ENCODE measurements at regions not wholly inside any gene's neighbourhood (a gene's known extent, or its start where the extent isn't known, plus 50 kb on each side); places are given as distances from the start of the nearest gene placed in this dataset.

DNA sequence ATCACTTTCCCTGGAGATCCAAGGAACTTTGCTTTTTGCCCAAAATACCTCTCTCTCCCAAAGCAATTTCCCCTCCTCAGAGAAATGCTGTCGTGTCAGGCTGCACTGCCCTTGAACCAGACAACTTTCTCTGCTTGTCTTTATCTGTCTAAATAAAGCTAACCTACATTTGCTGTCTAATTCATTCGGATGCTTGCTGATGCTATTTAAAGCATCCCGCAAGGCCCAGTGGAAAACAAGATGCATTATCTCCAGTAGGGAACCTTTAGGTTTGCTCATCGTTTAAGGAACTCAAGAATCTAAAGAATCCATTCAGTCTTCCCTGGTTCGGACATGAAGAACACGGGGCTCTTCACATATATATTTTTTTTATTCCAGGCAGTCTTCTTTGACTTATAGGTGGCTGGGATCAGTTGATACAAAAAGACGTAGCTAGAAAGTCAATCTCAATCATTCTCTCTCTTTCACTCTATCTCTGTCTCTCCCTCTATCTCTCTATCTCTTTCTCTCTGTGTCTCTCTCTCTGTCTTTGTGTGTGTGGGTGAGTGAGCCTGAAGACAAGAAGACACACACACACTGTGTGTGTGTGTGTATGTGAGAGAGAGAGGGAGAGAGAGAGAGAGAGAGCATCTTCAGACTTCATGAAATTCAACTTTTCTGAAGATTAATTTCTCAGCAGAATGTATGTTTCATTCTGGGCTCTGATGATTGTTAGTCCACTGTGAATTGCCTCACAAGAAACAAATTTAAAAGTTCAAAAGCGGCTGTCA lies 92.8 kb upstream of the MKLN1 start:
- Histone ChIP-seq H3K27me3 (ENCODE audit: control insufficient read depth, insufficient read depth, low read length) (no peaks in the 10 kb centered on the region), H3K27ac (ENCODE audit: low read depth, low read length) (no peak overlapping the region), H3K4me3 (ENCODE audit: low read length) (no peak overlapping the region), H3K4me1 (ENCODE audit: control insufficient read depth, insufficient read depth, low read length) (no peaks in the 10 kb centered on the region), H3K36me3 (ENCODE audit: control insufficient read depth, insufficient read depth, low read length) (no peaks in the 10 kb centered on the region), H3K9ac (ENCODE audit: low read length) (no peak overlapping the region)

GRCh38 chr7:131235489-131236317 lies 92.0 kb upstream of the MKLN1 start:
- Histone ChIP-seq H3K4me3 (ENCODE audit: low read length) (no peak overlapping the region), H3K36me3 (ENCODE audit: control insufficient read depth, insufficient read depth, low read length) (no peaks in the 10 kb centered on the region), H3K27me3 (ENCODE audit: control insufficient read depth, insufficient read depth, low read length) (no peaks in the 10 kb centered on the region), H3K9ac (ENCODE audit: low read length) (no peak overlapping the region), H3K27ac (ENCODE audit: low read depth, low read length) (no peak overlapping the region), H3K4me1 (ENCODE audit: control insufficient read depth, insufficient read depth, low read length) (no peaks in the 10 kb centered on the region)

GRCh38 chr7:131236318-131236672 lies 91.4 kb upstream of the MKLN1 start:
- Histone ChIP-seq H3K27me3 (ENCODE audit: control insufficient read depth, insufficient read depth, low read length) (no peaks in the 10 kb centered on the region), H3K4me3 (ENCODE audit: low read length) (no peak overlapping the region), H3K36me3 (ENCODE audit: control insufficient read depth, insufficient read depth, low read length) (no peaks in the 10 kb centered on the region), H3K9ac (ENCODE audit: low read length) (no peak overlapping the region), H3K27ac (ENCODE audit: low read depth, low read length) (no peak overlapping the region), H3K4me1 (ENCODE audit: control insufficient read depth, insufficient read depth, low read length) (no peaks in the 10 kb centered on the region)

GRCh38 chr7:131238347-131238931 lies 89.2 kb upstream of the MKLN1 start:
- H3K9ac ChIP-seq (ENCODE audit: low read length) = no peak overlapping the region
- H3K4me3 ChIP-seq (ENCODE audit: low read length) = no peak overlapping the region
- no peak overlapping the region for H3K27ac ChIP-seq (ENCODE audit: low read depth, low read length)
- no peaks in the 10 kb centered on the region for H3K36me3 ChIP-seq (ENCODE audit: control insufficient read depth, insufficient read depth, low read length)
- H3K4me1 ChIP-seq (ENCODE audit: control insufficient read depth, insufficient read depth, low read length) = no peaks in the 10 kb centered on the region
- no peaks in the 10 kb centered on the region for H3K27me3 ChIP-seq (ENCODE audit: control insufficient read depth, insufficient read depth, low read length)

DNA sequence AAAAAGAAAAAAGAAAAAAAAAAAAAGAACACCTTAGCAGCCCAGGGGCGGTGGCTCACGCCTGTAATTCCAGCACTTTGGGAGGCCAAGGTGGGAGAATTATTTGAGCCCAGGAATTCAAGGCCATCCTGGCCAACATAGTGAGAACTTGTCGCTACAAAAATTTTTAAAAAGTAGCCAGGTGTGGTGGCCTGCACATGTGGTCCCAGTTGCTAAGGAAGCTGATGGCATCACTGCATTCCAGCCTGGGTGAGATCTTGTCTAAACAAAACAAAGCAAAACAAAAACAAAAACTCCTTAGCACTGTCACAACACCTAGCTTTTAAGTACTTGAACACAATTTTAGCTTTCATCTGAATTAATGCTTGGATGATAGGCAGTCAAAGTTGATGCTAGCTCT lies 86.3 kb upstream of the MKLN1 start:
- Histone ChIP-seq H3K4me3 (ENCODE audit: low read length) (no peak overlapping the region), H3K27me3 (ENCODE audit: control insufficient read depth, insufficient read depth, low read length) (no peaks in the 10 kb centered on the region), H3K9ac (ENCODE audit: low read length) (no peak overlapping the region), H3K36me3 (ENCODE audit: control insufficient read depth, insufficient read depth, low read length) (no peaks in the 10 kb centered on the region), H3K4me1 (ENCODE audit: control insufficient read depth, insufficient read depth, low read length) (no peaks in the 10 kb centered on the region), H3K27ac (ENCODE audit: low read depth, low read length) (no peak overlapping the region)

DNA sequence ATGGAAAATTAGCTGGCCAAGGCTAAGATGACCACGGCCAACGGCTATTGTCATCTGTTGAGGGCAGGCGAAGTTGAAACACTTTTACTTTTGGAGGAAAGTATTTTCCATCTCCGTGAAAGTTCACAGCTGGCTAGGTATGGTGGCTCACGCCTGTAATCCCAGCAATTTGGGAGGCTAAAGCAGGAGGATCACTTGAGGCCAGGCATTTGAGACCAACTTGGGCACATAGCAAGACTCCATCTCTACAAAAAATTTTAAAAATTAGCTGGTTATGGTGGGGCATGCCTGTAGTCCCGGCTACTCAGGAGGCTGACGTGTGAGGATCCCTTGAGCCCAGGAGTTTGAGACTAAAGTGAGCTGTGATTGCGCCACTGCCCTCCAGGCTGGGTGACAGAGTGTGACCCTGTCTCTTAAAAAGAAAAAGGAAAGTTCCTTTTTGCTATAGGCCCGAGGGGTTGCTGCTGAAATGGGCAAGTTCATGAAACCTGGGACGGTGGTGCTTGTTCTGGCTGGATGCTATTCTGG lies 85.5 kb upstream of the MKLN1 start:
- no peaks in the 10 kb centered on the region for H3K36me3 ChIP-seq (ENCODE audit: control insufficient read depth, insufficient read depth, low read length)

GRCh38 chr7:131244259-131244852 lies 83.3 kb upstream of the MKLN1 start:
- no peaks in the 10 kb centered on the region for H3K4me1 ChIP-seq (ENCODE audit: control insufficient read depth, insufficient read depth, low read length)
- H3K36me3 ChIP-seq (ENCODE audit: control insufficient read depth, insufficient read depth, low read length) = no peaks in the 10 kb centered on the region
- no peaks in the 10 kb centered on the region for H3K27me3 ChIP-seq (ENCODE audit: control insufficient read depth, insufficient read depth, low read length)
- H3K9ac ChIP-seq (ENCODE audit: low read length) = no peak overlapping the region
- H3K27ac ChIP-seq (ENCODE audit: low read depth, low read length) = no peak overlapping the region
- no peak overlapping the region for H3K4me3 ChIP-seq (ENCODE audit: low read length)

More for the DNA sequence above, 85.5 kb upstream of the MKLN1 start:
- Histone ChIP-seq H3K9ac (ENCODE audit: low read length) (no peak overlapping the region), H3K4me1 (ENCODE audit: control insufficient read depth, insufficient read depth, low read length) (no peaks in the 10 kb centered on the region), H3K27me3 (ENCODE audit: control insufficient read depth, insufficient read depth, low read length) (no peaks in the 10 kb centered on the region), H3K4me3 (ENCODE audit: low read length) (no peak overlapping the region), H3K27ac (ENCODE audit: low read depth, low read length) (no peak overlapping the region)

- H3K27me3 ChIP-seq (ENCODE audit: control insufficient read depth, insufficient read depth, low read length) = no peaks in the 10 kb centered on the region
- H3K36me3 ChIP-seq (ENCODE audit: control insufficient read depth, insufficient read depth, low read length) = no peaks in the 10 kb centered on the region
- H3K4me3 ChIP-seq (ENCODE audit: low read length) = no peak overlapping the region
- H3K9ac ChIP-seq (ENCODE audit: low read length) = no peak overlapping the region
- H3K27ac ChIP-seq (ENCODE audit: low read depth, low read length) = no peak overlapping the region
- no peaks in the 10 kb centered on the region for H3K4me1 ChIP-seq (ENCODE audit: control insufficient read depth, insufficient read depth, low read length)
These were observed 78.7 kb upstream of the MKLN1 start for GRCh38 chr7:131249003-131249402.

DNA sequence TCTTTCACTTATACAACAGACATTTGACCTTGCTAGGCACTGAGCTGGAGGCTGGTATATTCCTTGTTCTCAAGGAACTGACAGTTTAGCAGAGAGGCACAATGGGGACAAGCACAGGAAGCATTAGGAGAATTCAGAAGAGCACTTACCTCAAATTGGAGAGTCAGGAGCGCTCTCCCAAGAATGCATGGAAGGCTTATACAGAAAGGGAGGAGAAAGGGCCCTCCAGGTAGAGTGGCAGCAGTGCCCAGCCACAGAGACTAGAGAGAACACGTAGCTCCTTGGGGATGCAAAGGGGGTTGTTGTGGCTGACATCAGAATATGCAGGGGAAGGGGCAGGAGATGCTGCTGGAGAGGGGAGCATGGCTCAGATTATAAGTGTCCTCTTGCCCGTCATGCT lies 78.2 kb upstream of the MKLN1 start:
- Histone ChIP-seq H3K27me3 (ENCODE audit: control insufficient read depth, insufficient read depth, low read length) (no peaks in the 10 kb centered on the region), H3K27ac (ENCODE audit: low read depth, low read length) (no peak overlapping the region)

DNA sequence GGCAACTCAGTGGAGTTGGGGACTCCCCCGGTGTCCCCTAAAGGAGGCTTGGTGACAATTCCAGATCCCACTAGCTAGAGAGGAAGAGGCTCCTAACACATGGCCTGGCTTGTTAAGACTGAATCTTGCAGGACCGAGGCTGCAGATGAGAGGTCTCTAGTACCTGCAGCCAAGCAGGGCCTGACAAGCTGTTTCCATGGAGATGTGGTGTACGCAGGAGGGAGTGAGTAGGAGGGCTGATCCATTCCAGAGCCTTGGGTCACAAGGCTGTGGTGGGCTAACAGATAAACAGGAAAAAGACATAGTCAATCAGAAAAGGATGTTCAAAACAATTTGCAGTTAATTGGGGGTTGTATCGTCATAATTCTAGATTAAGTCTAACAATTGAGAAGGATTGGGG lies 77.3 kb upstream of the MKLN1 start:
- no peak overlapping the region for H3K4me3 ChIP-seq (ENCODE audit: low read length)
- no peaks in the 10 kb centered on the region for H3K4me1 ChIP-seq (ENCODE audit: control insufficient read depth, insufficient read depth, low read length)
- H3K9ac ChIP-seq (ENCODE audit: low read length) = no peak overlapping the region
- H3K27me3 ChIP-seq (ENCODE audit: control insufficient read depth, insufficient read depth, low read length) = no peaks in the 10 kb centered on the region
- H3K27ac ChIP-seq (ENCODE audit: low read depth, low read length) = no peak overlapping the region
- no peaks in the 10 kb centered on the region for H3K36me3 ChIP-seq (ENCODE audit: control insufficient read depth, insufficient read depth, low read length)

More for the DNA sequence above, 78.2 kb upstream of the MKLN1 start:
- Histone ChIP-seq H3K4me1 (ENCODE audit: control insufficient read depth, insufficient read depth, low read length) (no peaks in the 10 kb centered on the region), H3K4me3 (ENCODE audit: low read length) (no peak overlapping the region), H3K36me3 (ENCODE audit: control insufficient read depth, insufficient read depth, low read length) (no peaks in the 10 kb centered on the region), H3K9ac (ENCODE audit: low read length) (no peak overlapping the region)

- H3K27me3 ChIP-seq (ENCODE audit: control insufficient read depth, insufficient read depth, low read length) = no peaks in the 10 kb centered on the region
- H3K4me3 ChIP-seq (ENCODE audit: low read length) = no peak overlapping the region
- no peaks in the 10 kb centered on the region for H3K4me1 ChIP-seq (ENCODE audit: control insufficient read depth, insufficient read depth, low read length)
- no peaks in the 10 kb centered on the region for H3K36me3 ChIP-seq (ENCODE audit: control insufficient read depth, insufficient read depth, low read length)
- no peak overlapping the region for H3K9ac ChIP-seq (ENCODE audit: low read length)
- H3K27ac ChIP-seq (ENCODE audit: low read depth, low read length) = no peak overlapping the region
These were observed 76.3 kb upstream of the MKLN1 start for GRCh38 chr7:131251371-131251770.

GRCh38 chr7:131252976-131253375 lies 74.7 kb upstream of the MKLN1 start:
- no peaks in the 10 kb centered on the region for H3K27me3 ChIP-seq (ENCODE audit: control insufficient read depth, insufficient read depth, low read length)
- H3K9ac ChIP-seq (ENCODE audit: low read length) = no peak overlapping the region
- H3K4me1 ChIP-seq (ENCODE audit: control insufficient read depth, insufficient read depth, low read length) = no peaks in the 10 kb centered on the region
- no peak overlapping the region for H3K27ac ChIP-seq (ENCODE audit: low read depth, low read length)
- H3K4me3 ChIP-seq (ENCODE audit: low read length) = no peak overlapping the region
- no peaks in the 10 kb centered on the region for H3K36me3 ChIP-seq (ENCODE audit: control insufficient read depth, insufficient read depth, low read length)
